Activated T-helper 1 cell treated with anti-CD3 and anti-CD28 coated beads, Interleukin-12 subunit alpha, Interleukin-12 subunit beta, Interleukin-2, Interleukin-4 antibody, amounts not matched to agents 30 ng/mL and 10 ng/mL and 1 ng/mL, durations not matched to agents 14 hours and 24 hours and 36 hours (primary cell): ENCODE measurements at regions not wholly inside any gene's neighbourhood (a gene's known extent, or its start where the extent isn't known, plus 50 kb on each side); places are given as distances from the start of the nearest gene placed in this dataset.
"Not testable (repeated sequence)": the region's sequence is repeated elsewhere in the genome, so short reads cannot be mapped to it uniquely, and the experiment has no call there.

Source experiments
- DNase-seq: peaks from one replicate; pipeline ENCODE4 v3.0.0; 2021; ENCODE audit warnings: low spot score
- H3K27ac Mint-ChIP-seq: one replicate; pipeline ENCODE4 v1.8.0; 2021; ENCODE audit warnings: mild to moderate bottlenecking, mixed read lengths
- H3K27me3 Mint-ChIP-seq: one replicate; pipeline ENCODE4 v1.8.0; 2022; ENCODE audit warnings: mild to moderate bottlenecking, moderate library complexity, mixed read lengths; ENCODE audit not compliant: insufficient read depth
- H3K36me3 Mint-ChIP-seq: one replicate; pipeline ENCODE4 v1.8.0; 2021; ENCODE audit warnings: low read depth, mixed read lengths
- H3K4me1 Mint-ChIP-seq: one replicate; pipeline ENCODE4 v1.8.0; 2021; ENCODE audit warnings: low read depth, mixed read lengths
- H3K4me3 Mint-ChIP-seq: one replicate; pipeline ENCODE4 v1.8.0; 2021; ENCODE audit warnings: mild to moderate bottlenecking, moderate library complexity, mixed read lengths
- H3K9me3 Mint-ChIP-seq: one replicate; pipeline ENCODE4 v1.8.0; 2021; ENCODE audit warnings: mixed read lengths
- intact Hi-C: fragments of 100-400 bp; cut with micrococcal nuclease; formaldehyde crosslinking; loops from one replicate; pipeline ENCODE4 v1.15.1; 2024

DNA sequence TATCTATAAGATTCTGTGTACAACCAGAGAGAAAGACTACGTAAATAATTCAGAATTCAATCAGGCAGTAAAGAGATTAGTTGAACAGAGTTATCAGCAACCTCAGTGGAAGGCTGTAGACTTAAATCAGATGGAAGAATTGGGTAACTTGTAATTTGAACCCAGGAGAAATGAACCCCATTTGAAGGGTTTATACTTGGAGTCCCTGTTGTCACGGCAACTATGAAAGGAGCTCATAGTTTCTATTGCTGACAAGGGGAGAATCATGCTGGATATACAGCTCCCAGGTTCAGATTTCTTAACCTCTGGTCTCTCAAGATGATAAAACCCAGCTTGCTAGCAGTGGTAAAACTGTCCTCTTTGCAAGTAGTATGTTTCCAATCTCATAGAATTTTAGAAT lies 54.4 kb upstream of the BMP4 start:
- no peaks in the 10 kb centered on the region for H3K4me1 Mint-ChIP-seq
- no peaks in the 10 kb centered on the region for H3K27me3 Mint-ChIP-seq
- intact Hi-C loops, result no loop called here

GRCh38 chr14:54023027-54023426 lies 66.4 kb upstream of the BMP4 start:
- H3K36me3 Mint-ChIP-seq, result no peaks in the 10 kb centered on the region

More for the DNA sequence above, 54.4 kb upstream of the BMP4 start:
- peaks cover 8% of the 10 kb centered on the region for H3K9me3 Mint-ChIP-seq
- no peak for DNase-seq
- H3K36me3 Mint-ChIP-seq, result no peaks in the 10 kb centered on the region
- no peak overlapping the region for H3K4me3 Mint-ChIP-seq
- H3K27ac Mint-ChIP-seq, result no peak overlapping the region

GRCh38 chr14:54025661-54026060 lies 69.0 kb upstream of the BMP4 start:
- H3K36me3 Mint-ChIP-seq, result no peaks in the 10 kb centered on the region
- intact Hi-C loops, result no loop called here
- H3K4me1 Mint-ChIP-seq, result no peaks in the 10 kb centered on the region
- no peak for DNase-seq
- no peaks in the 10 kb centered on the region for H3K27me3 Mint-ChIP-seq
- H3K4me3 Mint-ChIP-seq, result no peak overlapping the region
- H3K27ac Mint-ChIP-seq, result no peak overlapping the region
- H3K9me3 Mint-ChIP-seq, result no peaks in the 10 kb centered on the region

More at GRCh38 chr14:54023027-54023426, 66.4 kb upstream of the BMP4 start:
- DNase-seq, result no peak
- Mint-ChIP-seq H3K27ac (no peak overlapping the region), H3K27me3 (no peaks in the 10 kb centered on the region), H3K4me1 (no peaks in the 10 kb centered on the region), H3K9me3 (no peaks in the 10 kb centered on the region), H3K4me3 (no peak overlapping the region)
- intact Hi-C loops, result no loop called here

DNA sequence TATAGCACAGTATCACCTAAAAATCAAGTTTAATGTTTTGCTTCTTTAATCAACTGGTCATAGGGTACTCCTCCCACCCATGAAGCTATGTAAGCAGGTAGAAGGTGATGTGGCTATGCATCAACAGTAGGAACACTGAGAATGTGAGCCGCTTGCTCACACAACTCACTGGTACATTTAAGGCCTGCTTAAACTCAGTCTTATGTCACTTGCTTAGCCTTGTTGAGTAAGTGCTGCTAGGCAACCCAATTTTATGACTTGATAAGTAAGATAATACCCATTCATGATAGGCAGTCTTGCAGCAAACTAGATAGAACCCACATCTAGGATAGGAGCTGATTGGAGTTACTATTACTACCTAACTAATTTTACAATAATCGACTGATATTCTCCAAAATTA lies 70.0 kb upstream of the BMP4 start:
- Mint-ChIP-seq H3K9me3 (no peaks in the 10 kb centered on the region), H3K36me3 (no peaks in the 10 kb centered on the region), H3K27ac (no peak overlapping the region), H3K4me1 (no peaks in the 10 kb centered on the region), H3K27me3 (no peaks in the 10 kb centered on the region), H3K4me3 (no peak overlapping the region)
- DNase-seq, result no peak
- intact Hi-C loops, result no loop called here

DNA sequence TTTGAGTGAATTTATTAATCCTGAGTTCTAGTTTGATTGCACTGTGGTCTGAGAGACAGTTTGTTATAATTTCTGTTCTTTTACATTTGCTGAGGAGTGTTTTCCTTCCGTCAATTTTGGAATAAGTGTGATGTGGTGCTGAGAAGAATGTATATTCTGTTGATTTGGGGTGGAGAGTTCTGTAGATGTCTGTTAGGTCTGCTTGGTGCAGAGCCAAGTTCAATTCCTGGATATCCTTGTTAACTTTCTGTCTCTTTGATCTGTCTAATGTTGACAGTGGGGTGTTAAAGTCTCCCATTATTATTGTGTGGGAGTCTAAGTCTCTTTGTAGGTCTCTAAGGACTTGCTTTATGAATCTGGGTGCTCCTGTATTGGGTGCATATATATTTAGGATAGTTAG lies 74.4 kb upstream of the BMP4 start:
- intact Hi-C loops, H3K9me3 Mint-ChIP-seq, H3K27me3 Mint-ChIP-seq, DNase-seq, H3K27ac Mint-ChIP-seq, H3K36me3 Mint-ChIP-seq, H3K4me3 Mint-ChIP-seq, H3K4me1 Mint-ChIP-seq: not testable (repeated sequence)

DNA sequence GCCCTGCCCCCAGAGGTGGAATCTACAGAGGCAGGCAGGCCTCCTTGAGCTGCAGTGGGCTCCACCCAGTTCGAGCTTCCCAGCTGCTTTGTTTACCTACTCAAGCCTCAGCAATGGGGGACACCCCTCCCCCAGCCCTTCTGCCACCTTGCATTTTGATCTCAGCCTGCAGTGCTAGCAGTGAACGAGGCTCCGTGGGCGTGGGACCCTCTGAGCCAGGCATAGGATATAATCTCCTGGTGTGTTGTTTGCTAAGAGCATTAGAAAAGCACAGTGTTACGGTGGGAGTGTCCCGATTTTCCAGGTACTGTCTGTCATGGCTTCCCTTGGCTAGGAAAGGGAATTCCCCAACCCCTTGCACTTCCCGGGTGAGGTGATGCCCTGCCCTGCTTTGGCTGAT lies 76.7 kb upstream of the BMP4 start:
- DNase-seq, H3K27ac Mint-ChIP-seq, H3K4me1 Mint-ChIP-seq, H3K4me3 Mint-ChIP-seq, intact Hi-C loops, H3K9me3 Mint-ChIP-seq, H3K27me3 Mint-ChIP-seq, H3K36me3 Mint-ChIP-seq: not testable (repeated sequence)

DNA sequence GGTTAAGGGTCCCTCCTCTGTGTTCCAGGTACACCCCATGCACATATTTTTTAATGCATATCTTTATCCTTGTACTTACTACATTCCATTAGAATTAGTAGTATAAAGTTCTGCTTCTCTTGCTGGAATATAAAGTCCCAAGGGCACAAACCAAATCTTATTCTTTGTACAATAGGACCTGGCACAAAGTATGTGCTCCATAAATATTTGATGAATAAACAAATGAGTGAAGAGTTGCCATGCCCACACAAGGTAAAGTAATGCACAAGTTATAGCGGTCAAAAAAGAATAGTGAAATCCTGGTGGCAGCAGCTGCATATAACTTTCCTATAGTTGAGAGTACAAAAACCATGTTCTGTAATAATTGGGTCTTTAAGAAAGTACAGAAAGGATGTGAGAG lies 82.1 kb upstream of the BMP4 start:
- Mint-ChIP-seq H3K4me3 (no peak overlapping the region), H3K27ac (no peak overlapping the region), H3K9me3 (peaks cover 8% of the 10 kb centered on the region), H3K36me3 (no peaks in the 10 kb centered on the region), H3K4me1 (no peaks in the 10 kb centered on the region), H3K27me3 (no peaks in the 10 kb centered on the region)
- intact Hi-C loops, result no loop called here
- DNase-seq, result no peak

GRCh38 chr14:54039311-54039710 lies 82.7 kb upstream of the BMP4 start:
- Mint-ChIP-seq H3K36me3 (no peaks in the 10 kb centered on the region), H3K4me3 (no peak overlapping the region), H3K27me3 (no peaks in the 10 kb centered on the region), H3K9me3 (peaks cover 8% of the 10 kb centered on the region), H3K27ac (no peak overlapping the region), H3K4me1 (no peaks in the 10 kb centered on the region)
- intact Hi-C loops, result no loop called here
- DNase-seq, result no peak

DNA sequence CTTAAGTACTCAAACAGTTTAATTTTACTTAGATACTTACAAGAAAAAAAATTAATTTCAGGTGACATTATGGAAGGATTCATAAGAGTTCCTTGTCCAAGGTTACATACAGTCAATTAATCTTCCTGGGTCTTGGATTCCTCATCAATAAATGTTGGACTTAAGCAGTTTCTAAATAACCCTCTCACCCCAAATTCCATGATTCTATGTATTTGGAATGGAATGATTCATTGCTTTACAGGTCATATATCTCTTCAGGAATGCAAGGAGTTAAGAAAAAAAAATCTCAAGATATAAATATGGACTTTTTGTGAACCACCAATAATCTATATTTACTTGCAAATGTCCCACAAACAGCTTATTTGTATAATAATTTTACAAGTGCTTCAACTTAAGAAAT lies 84.2 kb upstream of the BMP4 start:
- Mint-ChIP-seq H3K9me3 (no peaks in the 10 kb centered on the region), H3K36me3 (no peaks in the 10 kb centered on the region), H3K27ac (no peak overlapping the region), H3K4me3 (no peak overlapping the region), H3K4me1 (no peaks in the 10 kb centered on the region), H3K27me3 (no peaks in the 10 kb centered on the region)
- no peak for DNase-seq
- intact Hi-C loops, result no loop called here

DNA sequence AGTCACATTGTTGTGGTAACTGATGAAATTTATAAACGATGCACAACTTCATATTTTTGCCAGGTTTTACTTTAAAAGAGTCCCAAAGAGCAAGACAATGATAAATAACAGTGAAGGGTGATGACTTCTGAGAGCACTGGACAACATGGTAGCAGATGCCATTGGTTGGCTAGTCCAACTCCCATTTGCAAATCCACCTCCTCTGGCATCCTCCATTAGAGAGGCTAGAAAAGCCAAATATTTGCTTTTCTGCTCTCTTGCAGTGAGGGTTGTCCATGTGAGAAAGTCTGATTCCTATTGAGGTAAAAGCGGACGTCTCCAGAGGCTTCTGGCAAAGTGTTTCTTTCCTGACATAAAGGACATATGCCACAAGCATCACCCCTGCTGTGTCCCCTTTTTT lies 89.6 kb upstream of the BMP4 start:
- intact Hi-C loops, result no loop called here
- Mint-ChIP-seq H3K27me3 (no peaks in the 10 kb centered on the region), H3K27ac (no peak overlapping the region), H3K4me1 (no peaks in the 10 kb centered on the region), H3K36me3 (no peaks in the 10 kb centered on the region), H3K9me3 (no peaks in the 10 kb centered on the region), H3K4me3 (no peak overlapping the region)
- no peak for DNase-seq

DNA sequence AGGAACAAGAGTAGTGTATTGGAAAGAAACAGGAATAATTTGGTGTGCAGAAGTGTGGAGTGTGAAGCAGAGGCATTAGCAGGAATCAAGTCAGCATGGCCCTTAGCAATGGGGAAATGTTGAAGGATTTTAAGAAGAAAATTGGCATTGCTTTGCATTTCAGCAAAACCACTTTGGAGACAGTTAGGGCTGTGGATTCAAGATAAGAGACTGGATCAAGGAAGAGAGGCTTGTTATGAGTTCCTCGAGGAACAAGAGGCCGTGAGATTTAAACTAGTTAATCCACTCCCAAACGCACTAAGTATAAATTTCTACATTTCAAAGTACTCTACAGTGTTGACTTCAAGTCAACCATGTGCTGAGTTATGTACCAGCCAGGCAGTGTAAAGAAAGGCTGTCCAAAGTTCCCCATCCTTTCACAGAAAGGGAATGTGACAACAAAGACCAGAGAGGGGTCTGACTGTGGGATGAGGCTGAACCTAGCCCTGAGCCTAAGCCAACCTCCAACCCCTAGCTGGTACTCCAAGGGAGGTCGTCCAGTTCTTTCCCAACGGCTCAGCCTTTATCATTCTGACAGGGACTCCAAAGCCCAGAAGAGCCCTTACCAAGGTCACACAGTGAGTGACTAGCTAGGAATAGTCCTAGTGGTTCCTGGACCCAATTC lies 91.2 kb upstream of the BMP4 start:
- H3K4me3 Mint-ChIP-seq, result no peak overlapping the region
- no peaks in the 10 kb centered on the region for H3K4me1 Mint-ChIP-seq
- no peak for DNase-seq
- no peaks in the 10 kb centered on the region for H3K36me3 Mint-ChIP-seq
- H3K27ac Mint-ChIP-seq, result no peak overlapping the region
- intact Hi-C loops, result no loop called here
- no peaks in the 10 kb centered on the region for H3K9me3 Mint-ChIP-seq
- no peaks in the 10 kb centered on the region for H3K27me3 Mint-ChIP-seq

DNA sequence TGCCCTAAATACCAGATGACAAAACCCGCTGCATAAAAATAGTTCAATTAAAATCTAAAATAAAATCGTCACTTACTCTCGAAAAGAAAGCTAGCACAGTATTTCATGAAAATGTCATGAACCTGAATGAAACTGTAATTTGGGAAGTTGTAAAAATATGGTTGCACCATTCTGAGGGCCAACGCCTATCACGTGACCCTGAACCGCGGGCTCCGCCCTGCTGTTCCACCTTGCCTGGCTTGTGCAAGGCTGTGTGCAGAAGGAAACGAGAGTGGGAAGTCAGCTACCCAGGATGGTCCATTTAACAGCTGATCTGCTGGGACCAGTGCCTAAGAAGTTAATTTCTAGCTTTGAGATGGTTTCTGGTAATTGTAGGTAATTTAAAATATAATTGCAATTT lies 91.7 kb upstream of the BMP4 start:
- Mint-ChIP-seq H3K4me1 (no peaks in the 10 kb centered on the region), H3K9me3 (no peaks in the 10 kb centered on the region), H3K36me3 (no peaks in the 10 kb centered on the region), H3K27me3 (no peaks in the 10 kb centered on the region), H3K27ac (no peak overlapping the region), H3K4me3 (no peak overlapping the region)
- intact Hi-C loops, result no loop called here
- DNase-seq, result no peak

GRCh38 chr14:54048736-54049135 lies 92.1 kb upstream of the BMP4 start:
- Mint-ChIP-seq H3K9me3 (no peaks in the 10 kb centered on the region), H3K36me3 (no peaks in the 10 kb centered on the region), H3K27ac (no peak overlapping the region), H3K4me3 (no peak overlapping the region), H3K4me1 (no peaks in the 10 kb centered on the region), H3K27me3 (no peaks in the 10 kb centered on the region)
- no peak for DNase-seq
- intact Hi-C loops, result no loop called here

- H3K9me3 Mint-ChIP-seq, result no peaks in the 10 kb centered on the region
- intact Hi-C loops, result no loop called here
- DNase-seq, result no peak
- H3K4me1 Mint-ChIP-seq, result no peaks in the 10 kb centered on the region
- H3K4me3 Mint-ChIP-seq, result no peak overlapping the region
- no peaks in the 10 kb centered on the region for H3K36me3 Mint-ChIP-seq
- no peaks in the 10 kb centered on the region for H3K27me3 Mint-ChIP-seq
- H3K27ac Mint-ChIP-seq, result no peak overlapping the region
Measured at GRCh38 chr14:54050759-54051158, 94.1 kb upstream of the BMP4 start.
